ENCODE measurements at regions not wholly inside any gene's neighbourhood (a gene's known extent, or its start where the extent isn't known, plus 50 kb on each side); places are given as distances from the start of the nearest gene placed in this dataset.

DNA sequence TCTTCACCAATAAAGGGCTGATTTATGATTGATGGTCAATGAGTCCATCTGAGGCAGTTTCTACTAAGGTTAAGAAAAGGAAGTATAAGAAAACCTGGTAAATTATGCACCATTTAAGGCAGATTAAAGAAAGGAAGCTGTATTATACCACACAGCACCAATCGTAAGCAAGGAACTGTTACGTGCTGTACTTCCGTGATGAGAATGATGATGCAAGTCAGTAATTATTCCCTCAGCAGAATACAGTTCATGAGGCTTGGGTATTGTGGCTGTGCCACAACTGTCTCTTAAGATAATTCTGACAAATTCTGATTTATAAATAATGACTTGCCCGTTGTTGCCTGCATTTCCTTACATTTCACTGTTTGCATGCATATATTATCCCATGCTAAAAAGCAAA is 699.0 kb downstream of the HDGFL1 start:
- TF ChIP-seq, protein P1, sequence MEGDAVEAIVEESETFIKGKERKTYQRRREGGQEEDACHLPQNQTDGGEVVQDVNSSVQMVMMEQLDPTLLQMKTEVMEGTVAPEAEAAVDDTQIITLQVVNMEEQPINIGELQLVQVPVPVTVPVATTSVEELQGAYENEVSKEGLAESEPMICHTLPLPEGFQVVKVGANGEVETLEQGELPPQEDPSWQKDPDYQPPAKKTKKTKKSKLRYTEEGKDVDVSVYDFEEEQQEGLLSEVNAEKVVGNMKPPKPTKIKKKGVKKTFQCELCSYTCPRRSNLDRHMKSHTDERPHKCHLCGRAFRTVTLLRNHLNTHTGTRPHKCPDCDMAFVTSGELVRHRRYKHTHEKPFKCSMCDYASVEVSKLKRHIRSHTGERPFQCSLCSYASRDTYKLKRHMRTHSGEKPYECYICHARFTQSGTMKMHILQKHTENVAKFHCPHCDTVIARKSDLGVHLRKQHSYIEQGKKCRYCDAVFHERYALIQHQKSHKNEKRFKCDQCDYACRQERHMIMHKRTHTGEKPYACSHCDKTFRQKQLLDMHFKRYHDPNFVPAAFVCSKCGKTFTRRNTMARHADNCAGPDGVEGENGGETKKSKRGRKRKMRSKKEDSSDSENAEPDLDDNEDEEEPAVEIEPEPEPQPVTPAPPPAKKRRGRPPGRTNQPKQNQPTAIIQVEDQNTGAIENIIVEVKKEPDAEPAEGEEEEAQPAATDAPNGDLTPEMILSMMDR (conservative IDR thresholded peaks at IDR 0.05) = no peak
- Mint-ChIP-seq H3K36me3 (ENCODE audit: insufficient read depth in 1 of 3, low read depth in 3 of 3) (no peaks in the 10 kb centered on the region), H3K9me3 (no peaks in the 10 kb centered on the region; a peak in 2 of 5 replicates), H3K27me3 (ENCODE audit: low read depth) (no peaks in the 10 kb centered on the region), H3K4me3 (no peak overlapping the region), H3K27ac (no peak overlapping the region), H3K4me1 (0 out of 4 replicates have a peak, but pooled peaks cover 0 to 2% of the 10 kb centered on the region in 2 experiments)
- Histone ChIP-seq H3K18ac (ENCODE audit: insufficient read length, low read depth, low read length) (no peak overlapping the region), H3K9ac (ENCODE audit: extremely low read depth, insufficient read length, low read length) (no peak overlapping the region), H2BK15ac (ENCODE audit: low read depth, low read length) (no peak overlapping the region), H4K8ac (replicated peaks; ENCODE audit: insufficient read length, low read depth, low read length) (no peak overlapping the region), H4K20me1 (ENCODE audit: control insufficient read depth, insufficient read depth, insufficient read length) (no peaks in the 10 kb centered on the region), H3K14ac (ENCODE audit: insufficient read depth, low read length) (no peak overlapping the region), H2BK120ac (ENCODE audit: low read depth, low read length, poor library complexity, severe bottlenecking) (no peak overlapping the region), H3K27ac (ENCODE audit: insufficient read length, low read depth, low read length) (no peak overlapping the region), H3K27me3 (ENCODE audit: insufficient read depth, low read length) (no peaks in the 10 kb centered on the region), H3K4me2 (ENCODE audit: insufficient read depth, insufficient read length, low read length) (no peak overlapping the region), H2BK5ac (ENCODE audit: insufficient read length, low read length) (no peak overlapping the region), H3K79me2 (ENCODE audit: insufficient read depth, low read length) (no peaks in the 10 kb centered on the region), H4K5ac (ENCODE audit: insufficient read length, low read depth, low read length) (no peak overlapping the region), H3K79me1 (ENCODE audit: insufficient read depth, low read depth, low read length, poor library complexity, severe bottlenecking) (no peaks in the 10 kb centered on the region), H3K23ac (ENCODE audit: insufficient read length, low read depth, low read length) (no peak overlapping the region), H3K4me1 (ENCODE audit: insufficient read depth, low read length) (no peaks in the 10 kb centered on the region), H2BK20ac (ENCODE audit: low read depth, low read length, poor library complexity, severe bottlenecking) (no peak overlapping the region), H3K4ac (ENCODE audit: low read depth, low read length) (no peak overlapping the region), H2AFZ (ENCODE audit: low read length) (no peak overlapping the region), H3T11ph (ENCODE audit: low read length) (no peak overlapping the region), H2BK12ac (ENCODE audit: insufficient read length, low read depth, low read length) (no peak overlapping the region), H3K56ac (ENCODE audit: insufficient read length, low read depth, low read length) (no peak overlapping the region), H3K23me2 (ENCODE audit: insufficient read length, low read depth, low read length, poor library complexity, severe bottlenecking) (no peaks in the 10 kb centered on the region), H2AK5ac (ENCODE audit: insufficient read length, low read length) (no peak overlapping the region), H3K9me3 (ENCODE audit: control insufficient read depth, low read depth, low read length) (no peaks in the 10 kb centered on the region), H4K91ac (ENCODE audit: insufficient read length, low read depth, low read length) (no peak overlapping the region)
- no CpG with 5 or more reads among the region's 4 CpGs for whole genome bisulfite sequencing (ENCODE audit: extremely low coverage, insufficient read length, low lambda C conversion rate)
- no peak for DNase-seq
